ENCODE measurements at regions not wholly inside any gene's neighbourhood (a gene's known extent, or its start where the extent isn't known, plus 50 kb on each side); places are given as distances from the start of the nearest gene placed in this dataset.

- no peak for DNase-seq (ENCODE audit: low read depth in 2 of 2)
These were observed 163.4 kb upstream of the RTL1 start for GRCh38 chr14:101066826-101067510.

GRCh38 chr14:101068313-101069227 is 165.0 kb upstream of the RTL1 start:
- no peak for DNase-seq (ENCODE audit: low read depth in 2 of 2)

- no peak for DNase-seq (ENCODE audit: low read depth in 2 of 2)
These were observed 165.7 kb upstream of the RTL1 start for GRCh38 chr14:101069228-101069549.

GRCh38 chr14:101069666-101070362 is 166.3 kb upstream of the RTL1 start:
- no peak for DNase-seq (ENCODE audit: low read depth in 2 of 2)

GRCh38 chr14:101070540-101071492 is 167.3 kb upstream of the RTL1 start:
- DNase-seq (ENCODE audit: low read depth in 2 of 2), result no peak

GRCh38 chr14:101071493-101071906 is 168.0 kb upstream of the RTL1 start:
- no peak for DNase-seq (ENCODE audit: low read depth in 2 of 2)

- no peak for DNase-seq (ENCODE audit: low read depth in 2 of 2)
These were observed 168.5 kb upstream of the RTL1 start for GRCh38 chr14:101072070-101072469.

- no peak for DNase-seq (ENCODE audit: low read depth in 2 of 2)
These were observed 169.0 kb upstream of the RTL1 start for GRCh38 chr14:101072531-101072930.

GRCh38 chr14:101072945-101073597 is 169.5 kb upstream of the RTL1 start:
- peak in 1 of 2 donors; percentile 18 for DNase-seq (ENCODE audit: low read depth in 2 of 2)

- DNase-seq (ENCODE audit: low read depth in 2 of 2), result no peak
These were observed 170.1 kb upstream of the RTL1 start for GRCh38 chr14:101073598-101073965.

- DNase-seq (ENCODE audit: low read depth in 2 of 2), result no peak
These were observed 170.9 kb upstream of the RTL1 start for GRCh38 chr14:101074196-101075024.

GRCh38 chr14:101075025-101075800 is 171.7 kb upstream of the RTL1 start:
- DNase-seq (ENCODE audit: low read depth in 2 of 2), result no peak

GRCh38 chr14:101075801-101076413 is 172.4 kb upstream of the RTL1 start:
- no peak for DNase-seq (ENCODE audit: low read depth in 2 of 2)

- DNase-seq (ENCODE audit: low read depth in 2 of 2), result no peak
These were observed 173.1 kb upstream of the RTL1 start for GRCh38 chr14:101076451-101077198.

GRCh38 chr14:101077481-101078074 is 174.1 kb upstream of the RTL1 start:
- no peak for DNase-seq (ENCODE audit: low read depth in 2 of 2)

- DNase-seq (ENCODE audit: low read depth in 2 of 2), result no peak
These were observed 174.8 kb upstream of the RTL1 start for GRCh38 chr14:101078170-101078891.

GRCh38 chr14:101078892-101079221 is 175.3 kb upstream of the RTL1 start:
- no peak for DNase-seq (ENCODE audit: low read depth in 2 of 2)
